ENCODE measurements at regions not wholly inside any gene's neighbourhood (a gene's known extent, or its start where the extent isn't known, plus 50 kb on each side); places are given as distances from the start of the nearest gene placed in this dataset.

GRCh38 chr5:34499001-34499734, 157.0 kb upstream of the RAI14 start:
- TF ChIP-seq CTCF (IDR thresholded peaks at IDR 0.05; ENCODE audit: low read depth, low read length): no peak
- no peak for TF ChIP-seq EZH2phosphoT487 (IDR thresholded peaks at IDR 0.05; ENCODE audit: low read depth)

Data from OCI-LY3 (cell line).